WERI-Rb-1 (cell line): ENCODE measurements at regions not wholly inside any gene's neighbourhood (a gene's known extent, or its start where the extent isn't known, plus 50 kb on each side); places are given as distances from the start of the nearest gene placed in this dataset.

Experiments used
- DNase-seq: peaks from one replicate; pipeline ENCODE4 v3.0.0-alpha.2; 2020
- H3K27ac ChIP-seq: fragments of 250-450 bp; sonication (Bioruptor Pico); 2 replicates; pipeline ENCODE4 v1.5.1; 2020; ENCODE audit warnings: mild to moderate bottlenecking, moderate library complexity
- H3K27me3 ChIP-seq: fragments of 250-450 bp; sonication (Bioruptor Pico); 2 replicates; pipeline ENCODE4 v1.5.1; 2021; ENCODE audit warnings: mild to moderate bottlenecking, low read depth, moderate library complexity; ENCODE audit not compliant: insufficient read depth, severe bottlenecking
- H3K36me3 ChIP-seq: fragments of 250-450 bp; sonication (Bioruptor Pico); 2 replicates; pipeline ENCODE4 v1.5.1; 2020; ENCODE audit warnings: mild to moderate bottlenecking, moderate library complexity
- H3K4me3 ChIP-seq: 2 replicates; pipeline ENCODE4 v1.5.1; 2011; ENCODE audit warnings: low read depth, mild to moderate bottlenecking, control low read depth, low read length
- H3K9me3 ChIP-seq: fragments of 250-450 bp; sonication (Bioruptor Pico); 2 replicates; pipeline ENCODE4 v1.5.1; 2021; ENCODE audit warnings: mild to moderate bottlenecking, moderate library complexity; ENCODE audit not compliant: severe bottlenecking
- CTCF ChIP-seq: IDR thresholded peaks from 2 replicates; pipeline ENCODE4 v1.5.1; 2011; ENCODE audit warnings: low read depth, mild to moderate bottlenecking, control low read depth, inconsistent platforms, low read length

- Histone ChIP-seq H3K36me3 (no peaks in the 10 kb centered on the region), H3K27me3 (peaks cover 92% of the 10 kb centered on the region), H3K9me3 (peaks cover 3% of the 10 kb centered on the region), H3K4me3 (no peak overlapping the region), H3K27ac (no peak overlapping the region)
- no peak for DNase-seq
- TF ChIP-seq CTCF, result no peak
Observed at GRCh38 chr10:42934842-42935241, 142.0 kb upstream of the RET start.

- TF ChIP-seq CTCF, result no peak
- H3K27ac ChIP-seq, result no peak overlapping the region
- peaks cover 92% of the 10 kb centered on the region for H3K27me3 ChIP-seq
- H3K36me3 ChIP-seq, result no peaks in the 10 kb centered on the region
- H3K4me3 ChIP-seq, result no peak overlapping the region
- no peak for DNase-seq
- H3K9me3 ChIP-seq, result peaks cover 3% of the 10 kb centered on the region
Observed at GRCh38 chr10:42935466-42935865, 141.4 kb upstream of the RET start.

GRCh38 chr10:42936580-42936979, 140.3 kb upstream of the RET start:
- DNase-seq, result no peak
- no peak for TF ChIP-seq CTCF
- H3K36me3 ChIP-seq, result no peaks in the 10 kb centered on the region
- peaks cover 94% of the 10 kb centered on the region for H3K27me3 ChIP-seq
- H3K9me3 ChIP-seq, result peaks cover 3% of the 10 kb centered on the region
- no peak overlapping the region for H3K27ac ChIP-seq
- no peak overlapping the region for H3K4me3 ChIP-seq

GRCh38 chr10:42937048-42937447, 139.8 kb upstream of the RET start:
- DNase-seq, result no peak
- Histone ChIP-seq H3K27ac (no peak overlapping the region), H3K36me3 (no peaks in the 10 kb centered on the region), H3K27me3 (peaks cover 94% of the 10 kb centered on the region), H3K4me3 (no peak overlapping the region), H3K9me3 (peaks cover 3% of the 10 kb centered on the region)
- TF ChIP-seq CTCF, result no peak

GRCh38 chr10:42937649-42938180, 139.2 kb upstream of the RET start:
- Histone ChIP-seq H3K36me3 (no peaks in the 10 kb centered on the region), H3K27ac (no peak overlapping the region), H3K9me3 (peaks cover 3% of the 10 kb centered on the region), H3K27me3 (peaks cover 95% of the 10 kb centered on the region), H3K4me3 (no peak overlapping the region)
- no peak for DNase-seq
- no peak for TF ChIP-seq CTCF

- Histone ChIP-seq H3K27ac (no peak overlapping the region), H3K9me3 (no peaks in the 10 kb centered on the region), H3K36me3 (no peaks in the 10 kb centered on the region), H3K4me3 (no peak overlapping the region), H3K27me3 (peaks cover 94% of the 10 kb centered on the region)
- no peak for DNase-seq
- no peak for TF ChIP-seq CTCF
Observed at GRCh38 chr10:42938351-42938750, 138.5 kb upstream of the RET start.
